HFF-Myc (cell line): ENCODE measurements at regions not wholly inside any gene's neighbourhood (a gene's known extent, or its start where the extent isn't known, plus 50 kb on each side); places are given as distances from the start of the nearest gene placed in this dataset.

ENCODE experiments used
- DNase-seq: peaks from one replicate; pipeline ENCODE4 v3.0.0-alpha.2; 2011; ENCODE audit warnings: low read depth; ENCODE audit errors: extremely low read depth
- H3K4me3 ChIP-seq: replicated peaks from 2 replicates; pipeline ENCODE4 v1.5.1; 2011; ENCODE audit warnings: low read depth, mild to moderate bottlenecking, control low read depth, low read length
- TF ChIP-seq, protein P1 (sequence below): IDR thresholded peaks from 2 replicates; pipeline ENCODE4 v1.5.1; 2012; ENCODE audit warnings: mild to moderate bottlenecking, low read depth, low read length, control low read depth; ENCODE audit errors: missing control alignments

DNA sequence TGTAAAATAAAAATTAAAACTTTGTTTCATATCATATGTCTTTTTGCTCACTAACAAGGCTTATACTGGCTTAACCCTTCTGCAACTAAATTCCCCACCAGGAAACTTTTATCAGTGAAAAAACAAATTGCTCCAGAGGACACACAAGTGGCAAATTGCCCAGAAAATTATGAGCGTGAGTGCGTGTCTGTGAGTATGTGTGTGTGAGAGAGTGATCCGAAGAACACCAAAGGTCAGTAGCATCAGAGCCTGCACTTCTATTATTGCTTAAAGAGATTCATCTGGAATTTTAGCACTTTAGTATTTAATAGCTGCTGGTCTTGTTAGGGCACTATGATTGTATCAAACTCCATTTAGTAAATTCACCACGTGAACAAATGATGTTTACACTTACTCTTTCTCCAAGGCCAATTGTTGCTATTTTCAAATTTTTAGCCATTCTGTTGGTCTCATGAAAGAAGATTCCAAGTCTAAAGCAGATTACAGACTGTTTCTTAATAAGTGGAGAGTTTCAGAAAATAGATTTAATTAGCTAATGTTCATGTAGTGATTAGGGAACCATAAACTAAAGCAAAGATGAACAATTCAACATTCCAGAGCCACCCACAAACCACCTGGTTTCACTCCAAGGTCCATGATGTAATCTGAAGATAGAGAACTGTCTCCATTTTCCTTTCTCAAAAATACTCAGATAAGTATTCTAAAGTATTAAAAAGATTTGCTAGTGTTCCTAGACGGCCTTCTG lies 91.1 kb upstream of the IL12A start:
- no peak overlapping the region for H3K4me3 ChIP-seq
- TF ChIP-seq, protein P1, sequence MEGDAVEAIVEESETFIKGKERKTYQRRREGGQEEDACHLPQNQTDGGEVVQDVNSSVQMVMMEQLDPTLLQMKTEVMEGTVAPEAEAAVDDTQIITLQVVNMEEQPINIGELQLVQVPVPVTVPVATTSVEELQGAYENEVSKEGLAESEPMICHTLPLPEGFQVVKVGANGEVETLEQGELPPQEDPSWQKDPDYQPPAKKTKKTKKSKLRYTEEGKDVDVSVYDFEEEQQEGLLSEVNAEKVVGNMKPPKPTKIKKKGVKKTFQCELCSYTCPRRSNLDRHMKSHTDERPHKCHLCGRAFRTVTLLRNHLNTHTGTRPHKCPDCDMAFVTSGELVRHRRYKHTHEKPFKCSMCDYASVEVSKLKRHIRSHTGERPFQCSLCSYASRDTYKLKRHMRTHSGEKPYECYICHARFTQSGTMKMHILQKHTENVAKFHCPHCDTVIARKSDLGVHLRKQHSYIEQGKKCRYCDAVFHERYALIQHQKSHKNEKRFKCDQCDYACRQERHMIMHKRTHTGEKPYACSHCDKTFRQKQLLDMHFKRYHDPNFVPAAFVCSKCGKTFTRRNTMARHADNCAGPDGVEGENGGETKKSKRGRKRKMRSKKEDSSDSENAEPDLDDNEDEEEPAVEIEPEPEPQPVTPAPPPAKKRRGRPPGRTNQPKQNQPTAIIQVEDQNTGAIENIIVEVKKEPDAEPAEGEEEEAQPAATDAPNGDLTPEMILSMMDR, result no peak
- DNase-seq, result no peak

- no peak for DNase-seq
- TF ChIP-seq, protein P1, result no peak
These were observed 90.5 kb upstream of the IL12A start for GRCh38 chr3:159898147-159898546.

DNA sequence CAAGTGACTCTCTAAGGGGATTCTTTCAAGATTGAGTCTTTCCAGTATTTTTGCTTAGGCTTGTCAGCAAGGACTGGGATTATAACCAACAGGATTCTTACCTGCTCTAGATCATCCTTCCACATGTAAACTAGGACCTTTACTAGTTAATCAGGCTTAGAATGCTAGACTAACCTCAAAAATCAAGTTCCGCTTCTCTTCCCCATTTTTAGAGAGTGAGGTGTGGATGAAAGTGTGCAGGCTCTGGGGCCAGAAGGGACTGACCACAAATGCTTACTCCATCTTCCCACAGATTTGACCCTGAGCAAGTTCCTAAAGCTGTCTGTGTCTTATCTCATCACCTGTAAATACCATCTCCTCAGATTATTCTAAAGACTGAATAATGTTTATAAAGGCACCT lies 89.5 kb upstream of the IL12A start:
- DNase-seq, result no peak
- TF ChIP-seq, protein P1, result no peak
- no peak overlapping the region for H3K4me3 ChIP-seq

More at GRCh38 chr3:159898147-159898546, 90.5 kb upstream of the IL12A start:
- H3K4me3 ChIP-seq, result no peak overlapping the region

GRCh38 chr3:159902546-159903314 lies 85.9 kb upstream of the IL12A start:
- TF ChIP-seq, protein P1, result no peak
- no peak for DNase-seq
- H3K4me3 ChIP-seq, result no peak overlapping the region

DNA sequence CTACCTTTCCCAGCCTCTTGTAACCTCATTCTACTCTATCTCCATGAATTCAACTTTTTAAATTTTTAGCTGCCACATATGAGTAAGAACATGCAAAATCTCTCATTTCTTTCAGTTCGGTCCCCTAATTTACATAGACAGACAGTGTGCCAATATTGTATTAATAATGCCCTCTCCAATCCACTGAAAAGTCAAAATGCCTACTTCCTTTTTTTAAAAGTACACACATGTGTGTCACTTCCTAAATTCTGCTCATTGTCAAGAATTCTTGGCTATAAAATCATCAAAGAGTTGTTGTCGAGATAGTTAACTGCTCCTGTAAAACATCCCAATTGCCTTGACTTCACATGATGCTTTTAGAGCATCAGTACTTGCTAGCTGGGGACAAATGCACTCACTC lies 84.2 kb upstream of the IL12A start:
- DNase-seq, result no peak
- H3K4me3 ChIP-seq, result no peak overlapping the region

GRCh38 chr3:159904911-159905310 lies 83.7 kb upstream of the IL12A start:
- no peak for DNase-seq

More for the DNA sequence above, 84.2 kb upstream of the IL12A start:
- TF ChIP-seq, protein P1, result no peak

More at GRCh38 chr3:159904911-159905310, 83.7 kb upstream of the IL12A start:
- H3K4me3 ChIP-seq, result no peak overlapping the region
- TF ChIP-seq, protein P1, result no peak
